BE2C (cell line): ENCODE measurements at regions not wholly inside any gene's neighbourhood (a gene's known extent, or its start where the extent isn't known, plus 50 kb on each side); places are given as distances from the start of the nearest gene placed in this dataset.

Source experiments
- DNase-seq: peaks from one replicate; pipeline ENCODE4 v3.0.0-alpha.2; 2020
- H3K27me3 ChIP-seq: fragments of 250-450 bp; sonication (Bioruptor Pico); 2 replicates; pipeline ENCODE4 v1.5.1; 2020; ENCODE audit warnings: mild to moderate bottlenecking
- H3K36me3 ChIP-seq: fragments of 250-450 bp; sonication (Bioruptor Pico); 2 replicates; pipeline ENCODE4 v1.5.1; 2020; ENCODE audit warnings: mild to moderate bottlenecking
- H3K4me1 ChIP-seq: fragments of 250-450 bp; sonication (Bioruptor Pico); 2 replicates; pipeline ENCODE4 v1.5.1; 2020
- H3K4me3 ChIP-seq: 2 replicates; pipeline ENCODE4 v1.5.1; 2011; ENCODE audit warnings: low read depth, low read length
- H3K9me3 ChIP-seq: fragments of 250-450 bp; sonication (Bioruptor Pico); 2 replicates; pipeline ENCODE4 v1.5.1; 2020
- CTCF ChIP-seq: IDR thresholded peaks from 2 replicates; pipeline ENCODE4 v1.5.1; 2012; ENCODE audit warnings: mild to moderate bottlenecking, low read depth, low read length

- DNase-seq, result no peak
- Histone ChIP-seq H3K9me3 (no peaks in the 10 kb centered on the region), H3K27me3 (peaks cover 16% of the 10 kb centered on the region), H3K36me3 (no peaks in the 10 kb centered on the region), H3K4me1 (peaks cover 28% of the 10 kb centered on the region), H3K4me3 (no peak overlapping the region)
- TF ChIP-seq CTCF, result no peak
These were observed 447.1 kb downstream of the MIAT start for GRCh38 chr22:27104449-27104848.

- no peak for TF ChIP-seq CTCF
- no peak for DNase-seq
These were observed 448.0 kb downstream of the MIAT start for GRCh38 chr22:27105142-27106025.

GRCh38 chr22:27106985-27107384 is 449.6 kb downstream of the MIAT start:
- no peak overlapping the region for H3K4me3 ChIP-seq
- no peak for TF ChIP-seq CTCF
- no peak for DNase-seq
- H3K27me3 ChIP-seq, result no peaks in the 10 kb centered on the region
- H3K36me3 ChIP-seq, result no peaks in the 10 kb centered on the region
- peaks cover 22% of the 10 kb centered on the region for H3K4me1 ChIP-seq
- no peaks in the 10 kb centered on the region for H3K9me3 ChIP-seq

More at GRCh38 chr22:27105142-27106025, 448.0 kb downstream of the MIAT start:
- no peak overlapping the region for H3K4me3 ChIP-seq
- H3K4me1 ChIP-seq, result peaks cover 29% of the 10 kb centered on the region
- no peaks in the 10 kb centered on the region for H3K36me3 ChIP-seq
- H3K9me3 ChIP-seq, result no peaks in the 10 kb centered on the region
- peaks cover 12% of the 10 kb centered on the region for H3K27me3 ChIP-seq

GRCh38 chr22:27107386-27107785 is 450.0 kb downstream of the MIAT start:
- TF ChIP-seq CTCF, result no peak
- Histone ChIP-seq H3K4me3 (no peak overlapping the region), H3K27me3 (no peaks in the 10 kb centered on the region), H3K4me1 (peaks cover 22% of the 10 kb centered on the region), H3K9me3 (no peaks in the 10 kb centered on the region), H3K36me3 (no peaks in the 10 kb centered on the region)
- DNase-seq, result no peak

GRCh38 chr22:27107824-27108223 is 450.4 kb downstream of the MIAT start:
- peak; percentile 91 for DNase-seq

More at GRCh38 chr22:27107824-27108223, 450.4 kb downstream of the MIAT start:
- H3K9me3 ChIP-seq, result no peaks in the 10 kb centered on the region
- peaks cover 22% of the 10 kb centered on the region for H3K4me1 ChIP-seq
- no peaks in the 10 kb centered on the region for H3K36me3 ChIP-seq
- no peak overlapping the region for H3K4me3 ChIP-seq
- TF ChIP-seq CTCF, result no peak
- H3K27me3 ChIP-seq, result no peaks in the 10 kb centered on the region
